Skeletal muscle satellite cell (primary cell): ENCODE measurements at regions not wholly inside any gene's neighbourhood (a gene's known extent, or its start where the extent isn't known, plus 50 kb on each side); places are given as distances from the start of the nearest gene placed in this dataset.

ENCODE experiments used
- H3K27me3 ChIP-seq: 2 replicates; pipeline ENCODE4 v1.7.0; 2013; ENCODE audit warnings: low read length; ENCODE audit not compliant: control insufficient read depth, insufficient read depth
- H3K36me3 ChIP-seq: 2 replicates; pipeline ENCODE4 v1.7.0; 2013; ENCODE audit warnings: mild to moderate bottlenecking, control low read depth, low read length; ENCODE audit not compliant: insufficient read depth
- H3K4me1 ChIP-seq: 2 replicates; pipeline ENCODE4 v1.7.0; 2013; ENCODE audit warnings: low read length; ENCODE audit not compliant: control insufficient read depth, insufficient read depth
- H3K4me2 ChIP-seq: 2 replicates; pipeline ENCODE4 v1.7.0; 2013; ENCODE audit warnings: mild to moderate bottlenecking, low read length
- H3K4me3 ChIP-seq: 2 replicates; pipeline ENCODE4 v1.7.0; 2013; ENCODE audit warnings: low read length
- H3K9ac ChIP-seq: 2 replicates; pipeline ENCODE4 v1.7.0; 2013; ENCODE audit warnings: mild to moderate bottlenecking, low read depth, low read length, moderate library complexity
- H3K9me3 ChIP-seq: replicated peaks from 2 replicates; pipeline ENCODE4 v1.7.0; 2013; ENCODE audit warnings: mild to moderate bottlenecking, control low read depth, low read length

GRCh38 chr15:66941108-66941711 lies 124.2 kb upstream of the SMAD3 start:
- H3K9ac ChIP-seq, result no peak overlapping the region
- no peaks in the 10 kb centered on the region for H3K36me3 ChIP-seq
- H3K27me3 ChIP-seq, result peaks cover 8% of the 10 kb centered on the region
- no peaks in the 10 kb centered on the region for H3K9me3 ChIP-seq
- peaks cover 6% of the 10 kb centered on the region for H3K4me1 ChIP-seq
- no peak overlapping the region for H3K4me3 ChIP-seq
- H3K4me2 ChIP-seq, result no peak overlapping the region

- H3K4me2 ChIP-seq, result no peak overlapping the region
- no peak overlapping the region for H3K9ac ChIP-seq
- H3K4me1 ChIP-seq, result peaks cover 5% of the 10 kb centered on the region
- H3K4me3 ChIP-seq, result no peak overlapping the region
- H3K27me3 ChIP-seq, result peaks cover 8% of the 10 kb centered on the region
- no peaks in the 10 kb centered on the region for H3K9me3 ChIP-seq
- H3K36me3 ChIP-seq, result no peaks in the 10 kb centered on the region
These were observed 123.6 kb upstream of the SMAD3 start for GRCh38 chr15:66941791-66942190.

GRCh38 chr15:66942649-66943390 lies 122.6 kb upstream of the SMAD3 start:
- Histone ChIP-seq H3K9ac (no peak overlapping the region), H3K4me1 (peaks cover 5% of the 10 kb centered on the region), H3K27me3 (peaks cover 8% of the 10 kb centered on the region), H3K36me3 (no peaks in the 10 kb centered on the region), H3K9me3 (no peaks in the 10 kb centered on the region), H3K4me3 (no peak overlapping the region), H3K4me2 (no peak overlapping the region)

GRCh38 chr15:66943456-66944095 lies 121.8 kb upstream of the SMAD3 start:
- Histone ChIP-seq H3K9ac (no peak overlapping the region), H3K9me3 (no peaks in the 10 kb centered on the region), H3K4me1 (peaks cover 12% of the 10 kb centered on the region), H3K36me3 (no peaks in the 10 kb centered on the region), H3K4me2 (no peak overlapping the region), H3K27me3 (peaks cover 8% of the 10 kb centered on the region), H3K4me3 (no peak overlapping the region)

- Histone ChIP-seq H3K4me1 (peaks cover 12% of the 10 kb centered on the region), H3K9me3 (no peaks in the 10 kb centered on the region), H3K4me2 (no peak overlapping the region), H3K4me3 (no peak overlapping the region), H3K27me3 (peaks cover 8% of the 10 kb centered on the region), H3K36me3 (no peaks in the 10 kb centered on the region), H3K9ac (no peak overlapping the region)
These were observed 121.3 kb upstream of the SMAD3 start for GRCh38 chr15:66944121-66944520.

GRCh38 chr15:66945286-66945685 lies 120.1 kb upstream of the SMAD3 start:
- no peak overlapping the region for H3K9ac ChIP-seq
- peaks cover 8% of the 10 kb centered on the region for H3K27me3 ChIP-seq
- H3K4me1 ChIP-seq, result peaks cover 12% of the 10 kb centered on the region
- H3K36me3 ChIP-seq, result no peaks in the 10 kb centered on the region
- no peak overlapping the region for H3K4me2 ChIP-seq
- H3K4me3 ChIP-seq, result no peak overlapping the region
- H3K9me3 ChIP-seq, result no peaks in the 10 kb centered on the region

- no peak overlapping the region for H3K9ac ChIP-seq
- H3K4me2 ChIP-seq, result no peak overlapping the region
- H3K27me3 ChIP-seq, result peaks cover 7% of the 10 kb centered on the region
These were observed 119.6 kb upstream of the SMAD3 start for GRCh38 chr15:66945842-66946241.

GRCh38 chr15:66946578-66947164 lies 118.7 kb upstream of the SMAD3 start:
- Histone ChIP-seq H3K4me2 (no peak overlapping the region), H3K9ac (no peak overlapping the region), H3K9me3 (no peaks in the 10 kb centered on the region), H3K36me3 (no peaks in the 10 kb centered on the region), H3K4me3 (no peak overlapping the region), H3K4me1 (peaks cover 7% of the 10 kb centered on the region), H3K27me3 (no peaks in the 10 kb centered on the region)

More at GRCh38 chr15:66945842-66946241, 119.6 kb upstream of the SMAD3 start:
- peaks cover 12% of the 10 kb centered on the region for H3K4me1 ChIP-seq
- H3K36me3 ChIP-seq, result no peaks in the 10 kb centered on the region
- no peaks in the 10 kb centered on the region for H3K9me3 ChIP-seq
- no peak overlapping the region for H3K4me3 ChIP-seq

- no peak overlapping the region for H3K4me3 ChIP-seq
- H3K36me3 ChIP-seq, result no peaks in the 10 kb centered on the region
- no peaks in the 10 kb centered on the region for H3K9me3 ChIP-seq
- no peak overlapping the region for H3K4me2 ChIP-seq
- no peaks in the 10 kb centered on the region for H3K27me3 ChIP-seq
- no peak overlapping the region for H3K9ac ChIP-seq
- H3K4me1 ChIP-seq, result peaks cover 7% of the 10 kb centered on the region
These were observed 117.9 kb upstream of the SMAD3 start for GRCh38 chr15:66947471-66947870.

GRCh38 chr15:66948294-66948693 lies 117.1 kb upstream of the SMAD3 start:
- Histone ChIP-seq H3K9me3 (no peaks in the 10 kb centered on the region), H3K27me3 (no peaks in the 10 kb centered on the region), H3K4me2 (no peak overlapping the region), H3K36me3 (no peaks in the 10 kb centered on the region), H3K4me1 (peaks cover 7% of the 10 kb centered on the region), H3K9ac (no peak overlapping the region), H3K4me3 (no peak overlapping the region)

GRCh38 chr15:66950114-66950513 lies 115.3 kb upstream of the SMAD3 start:
- H3K4me1 ChIP-seq, result peaks cover 7% of the 10 kb centered on the region
- no peak overlapping the region for H3K4me3 ChIP-seq
- H3K4me2 ChIP-seq, result no peak overlapping the region
- no peak overlapping the region for H3K9ac ChIP-seq
- no peaks in the 10 kb centered on the region for H3K9me3 ChIP-seq
- no peaks in the 10 kb centered on the region for H3K36me3 ChIP-seq
- H3K27me3 ChIP-seq, result no peaks in the 10 kb centered on the region
